Colonic mucosa (tissue), 4 donors: ENCODE measurements at regions not wholly inside any gene's neighbourhood (a gene's known extent, or its start where the extent isn't known, plus 50 kb on each side); places are given as distances from the start of the nearest gene placed in this dataset.
A peak's percentile ranks its signal among the peaks of the same experiment; 100 is the strongest.

Experiments
- DNase-seq: peaks from one replicate; pipeline ENCODE4 v3.0.0-alpha.2; 2020
- H3K27ac ChIP-seq: fragments of 200-600 bp; one replicate; pipeline ENCODE4 v1.8.0; 2021
- H3K27me3 ChIP-seq: fragments of 200-600 bp; one replicate; pipeline ENCODE4 v1.8.0; 2021
- H3K36me3 ChIP-seq: fragments of 200-600 bp; one replicate; pipeline ENCODE4 v1.8.0; 2021
- H3K4me1 ChIP-seq: fragments of 200-600 bp; one replicate; pipeline ENCODE4 v1.8.0; 2021; ENCODE audit warnings: mild to moderate bottlenecking
- H3K4me3 ChIP-seq: fragments of 200-600 bp; one replicate; pipeline ENCODE4 v1.8.0; 2021
- H3K9ac ChIP-seq, 2 donors: one replicate each; pipeline ENCODE4 v1.7.0; 2013; ENCODE audit warnings: control low read depth in 2 of 2, low read depth in 2 of 2, low read length in 2 of 2
- H3K9me3 ChIP-seq: fragments of 200-600 bp; one replicate; pipeline ENCODE4 v1.8.0; 2021
- intact Hi-C: fragments of 100-400 bp; cut with DNase I; formaldehyde crosslinking; loops from one replicate; pipeline ENCODE4 v1.14.1; 2022
- TF ChIP-seq, protein P1 (sequence below): fragments of 200-600 bp; IDR thresholded peaks from one replicate; pipeline ENCODE4 v1.8.0; 2022; ENCODE audit warnings: antibody characterized with exemption, mild to moderate bottlenecking
- donor health status: healthy.
- donor health status: DM: no; HTN: no; CAD: no.
- donor health status: DM: no; HTN: no; CAD: no.

DNA sequence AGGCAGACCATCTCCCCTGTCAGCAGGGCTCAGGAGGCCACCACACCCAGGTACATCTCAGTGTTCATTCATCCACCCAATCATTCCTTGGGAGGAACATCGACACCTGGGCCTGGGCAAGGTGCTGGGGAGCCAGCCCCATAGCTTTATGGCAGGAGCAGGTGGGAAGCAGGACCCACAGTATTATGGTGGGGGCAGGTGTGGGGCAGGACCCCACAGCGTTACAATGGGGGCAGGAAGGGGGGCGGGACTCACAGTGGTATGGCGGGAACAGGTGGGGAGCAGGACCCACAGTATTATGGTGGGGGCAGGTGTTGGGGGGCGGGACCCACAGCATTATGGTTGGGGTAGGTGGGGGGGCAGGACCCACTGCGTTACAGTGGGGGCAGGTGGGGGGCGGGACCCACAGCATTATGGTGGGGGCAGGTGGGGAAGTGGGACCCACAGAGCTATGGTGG, 128.9 kb upstream of the HS6ST1 start:
- DNase-seq: no peak
- Histone ChIP-seq H3K9me3 (no peaks in the 10 kb centered on the region), H3K9ac (no peak overlapping the region), H3K36me3 (no peaks in the 10 kb centered on the region), H3K4me1 (peaks cover 4% of the 10 kb centered on the region), H3K27ac (no peak overlapping the region), H3K27me3 (no peaks in the 10 kb centered on the region), H3K4me3 (no peak overlapping the region)
- intact Hi-C loops: no loop called here
- TF ChIP-seq, protein P1, sequence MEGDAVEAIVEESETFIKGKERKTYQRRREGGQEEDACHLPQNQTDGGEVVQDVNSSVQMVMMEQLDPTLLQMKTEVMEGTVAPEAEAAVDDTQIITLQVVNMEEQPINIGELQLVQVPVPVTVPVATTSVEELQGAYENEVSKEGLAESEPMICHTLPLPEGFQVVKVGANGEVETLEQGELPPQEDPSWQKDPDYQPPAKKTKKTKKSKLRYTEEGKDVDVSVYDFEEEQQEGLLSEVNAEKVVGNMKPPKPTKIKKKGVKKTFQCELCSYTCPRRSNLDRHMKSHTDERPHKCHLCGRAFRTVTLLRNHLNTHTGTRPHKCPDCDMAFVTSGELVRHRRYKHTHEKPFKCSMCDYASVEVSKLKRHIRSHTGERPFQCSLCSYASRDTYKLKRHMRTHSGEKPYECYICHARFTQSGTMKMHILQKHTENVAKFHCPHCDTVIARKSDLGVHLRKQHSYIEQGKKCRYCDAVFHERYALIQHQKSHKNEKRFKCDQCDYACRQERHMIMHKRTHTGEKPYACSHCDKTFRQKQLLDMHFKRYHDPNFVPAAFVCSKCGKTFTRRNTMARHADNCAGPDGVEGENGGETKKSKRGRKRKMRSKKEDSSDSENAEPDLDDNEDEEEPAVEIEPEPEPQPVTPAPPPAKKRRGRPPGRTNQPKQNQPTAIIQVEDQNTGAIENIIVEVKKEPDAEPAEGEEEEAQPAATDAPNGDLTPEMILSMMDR: no peak

DNA sequence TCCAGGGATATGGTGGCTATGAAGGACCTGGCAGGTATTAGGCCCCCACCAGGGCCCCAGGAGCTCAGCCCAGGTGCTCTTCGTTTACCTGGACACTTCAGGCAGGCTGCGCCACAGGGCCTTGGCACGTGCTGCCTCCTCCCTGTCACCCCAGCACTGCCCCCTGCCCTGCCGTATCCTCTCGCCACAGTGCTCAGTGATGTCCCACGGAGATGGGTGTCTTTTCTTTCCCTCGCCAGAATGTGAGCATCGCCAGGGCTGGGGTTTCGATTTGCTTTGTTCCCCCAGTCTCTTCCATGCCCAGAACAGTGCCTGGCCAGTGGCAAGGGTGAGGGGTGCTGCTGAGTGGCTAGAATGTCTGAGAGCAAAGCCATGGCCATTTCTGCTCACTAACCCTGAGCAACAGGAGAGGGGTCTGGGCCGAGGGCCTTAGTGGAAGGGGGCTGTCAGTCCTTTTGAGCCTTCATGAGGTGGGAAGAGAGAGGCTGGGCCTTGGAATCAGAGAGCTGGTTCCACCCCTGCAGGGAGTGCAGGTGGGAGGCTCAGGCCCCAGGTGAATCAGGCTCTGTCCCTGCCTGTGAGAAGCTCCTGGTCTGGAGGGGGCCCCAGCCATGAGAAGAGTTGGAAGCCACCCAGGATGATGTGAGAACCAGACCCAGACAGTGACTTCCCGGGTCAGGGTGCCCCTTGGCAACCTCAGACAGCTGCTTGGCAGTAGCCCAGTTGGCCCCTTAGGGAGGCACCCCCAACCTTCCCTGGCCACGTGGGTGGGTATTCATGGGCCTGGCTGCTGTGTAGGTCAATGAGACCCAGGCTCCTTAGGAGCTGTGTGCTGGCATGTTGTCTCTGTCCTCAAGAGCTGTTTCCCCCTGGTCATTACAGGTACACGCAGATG, 129.9 kb upstream of the HS6ST1 start:
- Histone ChIP-seq H3K9ac (no peak overlapping the region), H3K27ac (no peak overlapping the region), H3K27me3 (no peaks in the 10 kb centered on the region), H3K9me3 (no peaks in the 10 kb centered on the region), H3K4me3 (no peak overlapping the region), H3K36me3 (no peaks in the 10 kb centered on the region), H3K4me1 (no peaks in the 10 kb centered on the region)
- TF ChIP-seq, protein P1: no peak
- intact Hi-C loops: no loop called here
- peak; percentile 13 for DNase-seq

DNA sequence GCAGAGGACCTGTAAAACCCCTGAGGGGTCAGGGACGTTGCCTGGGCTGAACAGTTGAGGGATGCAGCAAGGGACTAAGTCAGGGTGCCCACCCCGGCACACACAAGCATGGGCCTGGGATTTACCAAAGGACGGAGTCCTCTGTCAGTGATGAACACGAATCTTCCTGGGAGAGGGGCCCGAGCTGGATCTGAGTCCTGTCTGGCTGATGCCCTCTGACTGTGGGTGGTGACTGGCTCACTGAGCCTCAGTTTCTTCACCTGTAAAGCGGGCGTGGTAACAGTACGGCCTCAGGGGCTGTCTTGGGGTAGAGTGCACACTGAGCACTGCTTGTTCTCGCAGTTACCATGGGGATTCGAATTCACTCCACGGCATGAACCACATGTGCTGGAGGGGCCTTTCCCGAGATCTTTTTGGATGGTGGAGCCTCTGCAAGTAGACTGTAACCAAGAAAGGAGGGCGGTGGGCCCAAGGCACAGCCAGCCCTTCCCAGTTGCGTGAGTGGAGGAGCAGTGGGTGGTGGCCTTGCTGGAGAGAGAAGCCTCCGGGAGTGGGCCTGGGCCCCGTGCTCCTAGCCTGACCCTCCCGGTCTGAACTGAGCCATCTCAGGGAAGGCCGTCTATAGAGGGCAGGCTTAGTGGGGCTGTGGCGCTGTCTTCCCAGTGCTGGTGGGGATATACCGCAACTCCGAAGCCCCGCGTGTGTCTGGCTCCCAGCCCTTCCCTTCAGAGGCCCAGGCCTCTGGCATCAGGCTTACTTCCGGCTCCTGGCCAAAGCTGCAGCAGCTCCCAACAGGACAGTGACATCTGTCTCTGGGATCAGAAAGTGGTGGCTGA, 130.8 kb upstream of the HS6ST1 start:
- Histone ChIP-seq H3K27me3 (no peaks in the 10 kb centered on the region), H3K27ac (no peak overlapping the region), H3K4me3 (no peak overlapping the region), H3K36me3 (no peaks in the 10 kb centered on the region), H3K4me1 (no peaks in the 10 kb centered on the region), H3K9me3 (no peaks in the 10 kb centered on the region), H3K9ac (no peak overlapping the region)
- intact Hi-C loops: no loop called here
- TF ChIP-seq, protein P1: no peak
- DNase-seq: peak; percentile 15

- DNase-seq: peak; percentile 15
- Histone ChIP-seq H3K4me3 (no peak overlapping the region), H3K27me3 (no peaks in the 10 kb centered on the region), H3K9ac (no peak overlapping the region), H3K27ac (no peak overlapping the region), H3K9me3 (no peaks in the 10 kb centered on the region), H3K4me1 (no peaks in the 10 kb centered on the region), H3K36me3 (no peaks in the 10 kb centered on the region)
- intact Hi-C loops: no loop called here
- TF ChIP-seq, protein P1: no peak
These were observed 131.8 kb upstream of the HS6ST1 start for GRCh38 chr2:128450211-128451024.
